OCI-LY1 (cell line): ENCODE measurements at regions not wholly inside any gene's neighbourhood (a gene's known extent, or its start where the extent isn't known, plus 50 kb on each side); places are given as distances from the start of the nearest gene placed in this dataset.

Source experiments
- H2AFZ ChIP-seq: fragments of 200-600 bp; sonication (generic), shearing (Covaris generic); 2 replicates; pipeline ENCODE4 v1.6.0; 2014; ENCODE audit warnings: antibody characterized with exemption, mild to moderate bottlenecking, low read length
- H3F3A ChIP-seq: fragments of 200-600 bp; sonication (generic), shearing (Covaris generic); 2 replicates; pipeline ENCODE4 v1.6.0; 2014; ENCODE audit warnings: mild to moderate bottlenecking, antibody characterized with exemption, low read length, moderate library complexity; ENCODE audit not compliant: insufficient read depth
- H3K27ac ChIP-seq: fragments of 200-600 bp; sonication (generic); 2 replicates; pipeline ENCODE4 v1.5.1; 2014; ENCODE audit warnings: low read length, mixed run types, mild to moderate bottlenecking, low read depth; ENCODE audit not compliant: poor library complexity, severe bottlenecking
- H3K27me3 ChIP-seq: fragments of 200-600 bp; sonication (generic); 2 replicates; pipeline ENCODE4 v1.6.0; 2014; ENCODE audit warnings: antibody characterized with exemption, mild to moderate bottlenecking, low read length, moderate library complexity; ENCODE audit not compliant: insufficient read depth
- H3K36me3 ChIP-seq: fragments of 200-600 bp; sonication (generic); 2 replicates; pipeline ENCODE4 v1.6.1; 2014; ENCODE audit warnings: mild to moderate bottlenecking, antibody characterized with exemption, low read length, moderate library complexity, mixed read lengths; ENCODE audit not compliant: insufficient read depth
- H3K4me1 ChIP-seq: fragments of 200-600 bp; sonication (generic); 2 replicates; pipeline ENCODE4 v1.5.1; 2014; ENCODE audit warnings: mild to moderate bottlenecking, low read length, moderate library complexity; ENCODE audit not compliant: insufficient read depth, severe bottlenecking
- H3K4me2 ChIP-seq: fragments of 200-600 bp; sonication (generic), shearing (Covaris generic); 2 replicates; pipeline ENCODE4 v1.6.1; 2014; ENCODE audit warnings: low read length
- H3K4me3 ChIP-seq: fragments of 200-600 bp; sonication (generic); 2 replicates; pipeline ENCODE4 v1.5.1; 2014; ENCODE audit warnings: low read length, low read depth, mild to moderate bottlenecking, mixed read lengths; ENCODE audit not compliant: poor library complexity, severe bottlenecking
- H3K79me2 ChIP-seq: fragments of 200-600 bp; shearing (Covaris generic); 2 replicates; pipeline ENCODE4 v1.6.1; 2016; ENCODE audit warnings: mixed run types, low read length, mixed read lengths; ENCODE audit not compliant: insufficient read depth
- H3K9ac ChIP-seq: fragments of 200-600 bp; sonication (generic), shearing (Covaris generic); 2 replicates; pipeline ENCODE4 v1.6.1; 2014; ENCODE audit warnings: mild to moderate bottlenecking, low read length, mixed read lengths
- H3K9me2 ChIP-seq: fragments of 200-600 bp; sonication (generic), shearing (Covaris generic); 2 replicates; pipeline ENCODE4 v1.6.1; 2014; ENCODE audit warnings: low read depth, mild to moderate bottlenecking, low read length, mixed read lengths
- H3K9me3 ChIP-seq: fragments of 200-600 bp; shearing (Covaris generic); 2 replicates; pipeline ENCODE4 v1.6.1; 2014; ENCODE audit warnings: low read length, mixed read lengths
- H4K20me1 ChIP-seq: fragments of 200-600 bp; sonication (generic), shearing (Covaris generic); 2 replicates; pipeline ENCODE4 v1.6.0; 2016; ENCODE audit warnings: mild to moderate bottlenecking, low read length; ENCODE audit not compliant: insufficient read depth
- EZH2 ChIP-seq: fragments of 200-600 bp; sonication (generic), shearing (Covaris generic); IDR thresholded peaks from 2 replicates; pipeline ENCODE4 v1.8.0; 2017; ENCODE audit warnings: borderline replicate concordance, mixed run types, mild to moderate bottlenecking, antibody characterized with exemption, low read length, moderate library complexity, mixed read lengths
- TF ChIP-seq, protein P1 (sequence below): fragments of 200-600 bp; sonication (generic), shearing (Covaris generic); IDR thresholded peaks from 2 replicates; pipeline ENCODE4 v1.5.1; 2017; ENCODE audit warnings: mild to moderate bottlenecking, antibody characterized with exemption, low read length, moderate library complexity, mixed read lengths

DNA sequence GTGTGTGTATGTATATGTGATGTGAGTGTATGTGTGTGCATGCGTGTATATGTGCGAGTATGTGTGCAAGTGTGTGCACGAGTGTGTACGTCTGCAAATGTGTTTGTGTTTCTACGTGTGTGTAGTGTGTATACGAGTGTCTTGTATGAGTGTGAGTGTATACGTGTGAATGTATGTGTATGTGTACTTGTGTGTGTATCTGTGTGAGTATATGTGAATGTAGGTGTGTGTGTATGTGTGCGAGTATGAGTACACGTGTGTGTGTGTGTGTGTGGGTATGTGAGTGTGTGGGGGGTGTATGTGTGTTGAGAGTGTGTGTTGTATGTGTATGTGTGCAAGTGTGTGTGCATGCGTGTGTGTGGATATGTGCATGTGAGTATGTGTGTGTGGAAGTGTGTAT is 602.0 kb upstream of the CDH4 start:
- H3K9ac ChIP-seq, result no peak overlapping the region
- no peaks in the 10 kb centered on the region for H3K36me3 ChIP-seq
- no peaks in the 10 kb centered on the region for H3K27me3 ChIP-seq
- H3K4me2 ChIP-seq, result no peak overlapping the region
- H3K4me1 ChIP-seq, result no peaks in the 10 kb centered on the region
- no peaks in the 10 kb centered on the region for H4K20me1 ChIP-seq
- no peak overlapping the region for H2AFZ ChIP-seq
- H3K4me3 ChIP-seq, result no peak overlapping the region
- no peaks in the 10 kb centered on the region for H3K9me2 ChIP-seq
- TF ChIP-seq, protein P1, sequence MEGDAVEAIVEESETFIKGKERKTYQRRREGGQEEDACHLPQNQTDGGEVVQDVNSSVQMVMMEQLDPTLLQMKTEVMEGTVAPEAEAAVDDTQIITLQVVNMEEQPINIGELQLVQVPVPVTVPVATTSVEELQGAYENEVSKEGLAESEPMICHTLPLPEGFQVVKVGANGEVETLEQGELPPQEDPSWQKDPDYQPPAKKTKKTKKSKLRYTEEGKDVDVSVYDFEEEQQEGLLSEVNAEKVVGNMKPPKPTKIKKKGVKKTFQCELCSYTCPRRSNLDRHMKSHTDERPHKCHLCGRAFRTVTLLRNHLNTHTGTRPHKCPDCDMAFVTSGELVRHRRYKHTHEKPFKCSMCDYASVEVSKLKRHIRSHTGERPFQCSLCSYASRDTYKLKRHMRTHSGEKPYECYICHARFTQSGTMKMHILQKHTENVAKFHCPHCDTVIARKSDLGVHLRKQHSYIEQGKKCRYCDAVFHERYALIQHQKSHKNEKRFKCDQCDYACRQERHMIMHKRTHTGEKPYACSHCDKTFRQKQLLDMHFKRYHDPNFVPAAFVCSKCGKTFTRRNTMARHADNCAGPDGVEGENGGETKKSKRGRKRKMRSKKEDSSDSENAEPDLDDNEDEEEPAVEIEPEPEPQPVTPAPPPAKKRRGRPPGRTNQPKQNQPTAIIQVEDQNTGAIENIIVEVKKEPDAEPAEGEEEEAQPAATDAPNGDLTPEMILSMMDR, result no peak
- TF ChIP-seq EZH2, result no peak
- H3K27ac ChIP-seq, result no peak overlapping the region
- H3F3A ChIP-seq, result no peaks in the 10 kb centered on the region
- H3K79me2 ChIP-seq, result no peaks in the 10 kb centered on the region
- no peaks in the 10 kb centered on the region for H3K9me3 ChIP-seq

DNA sequence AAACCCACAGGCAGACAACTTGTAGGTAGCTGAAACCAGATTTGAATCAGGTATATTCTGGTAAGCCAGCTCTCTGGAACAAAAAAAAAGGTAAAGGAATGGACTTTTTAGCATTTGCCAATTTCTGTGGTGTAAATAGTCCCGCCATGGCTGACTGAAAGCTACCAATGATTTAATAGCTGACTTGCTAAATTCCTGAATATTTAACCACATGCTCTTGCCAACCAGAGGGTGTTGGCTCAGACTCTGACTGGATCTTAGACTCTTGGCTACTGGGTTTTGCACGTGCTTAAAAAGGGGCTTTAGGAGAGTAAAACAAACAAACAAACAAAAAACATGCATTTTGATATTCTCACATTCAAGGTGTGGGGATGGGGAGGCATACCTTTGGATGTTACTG is 600.0 kb upstream of the CDH4 start:
- Histone ChIP-seq H4K20me1 (no peaks in the 10 kb centered on the region), H3K36me3 (no peaks in the 10 kb centered on the region), H3K4me1 (no peaks in the 10 kb centered on the region), H3K9me3 (no peaks in the 10 kb centered on the region), H3K27me3 (no peaks in the 10 kb centered on the region), H3K27ac (no peak overlapping the region), H3K9ac (no peak overlapping the region), H3K9me2 (no peaks in the 10 kb centered on the region), H3K79me2 (no peaks in the 10 kb centered on the region), H3K4me2 (no peak overlapping the region), H3K4me3 (no peak overlapping the region), H3F3A (no peaks in the 10 kb centered on the region), H2AFZ (no peak overlapping the region)
- TF ChIP-seq, protein P1, result no peak
- no peak for TF ChIP-seq EZH2

DNA sequence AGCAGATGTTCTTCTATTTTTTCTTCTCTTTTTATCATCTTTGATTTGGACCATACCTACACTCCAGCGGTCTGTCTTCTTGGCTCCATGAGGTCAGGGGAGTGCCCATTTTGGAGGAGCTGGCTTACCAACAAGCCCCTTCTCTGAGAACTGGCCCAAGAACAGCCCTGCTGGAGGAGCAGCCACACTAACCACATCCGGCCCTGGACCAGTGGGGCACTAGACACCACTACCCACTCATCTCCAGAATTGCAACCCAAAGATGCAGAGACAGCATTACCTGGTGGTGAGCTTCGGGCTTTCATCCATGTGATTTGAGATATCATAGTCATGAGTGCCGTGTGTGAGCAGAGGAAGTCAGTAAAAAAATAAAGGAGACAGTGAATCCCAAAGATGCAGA is 599.4 kb upstream of the CDH4 start:
- Histone ChIP-seq H3K4me3 (no peak overlapping the region), H3K27ac (no peak overlapping the region), H3F3A (no peaks in the 10 kb centered on the region), H3K4me2 (no peak overlapping the region), H3K9me3 (no peaks in the 10 kb centered on the region), H3K79me2 (no peaks in the 10 kb centered on the region), H3K4me1 (no peaks in the 10 kb centered on the region), H4K20me1 (no peaks in the 10 kb centered on the region), H3K9ac (no peak overlapping the region), H3K36me3 (no peaks in the 10 kb centered on the region), H3K9me2 (no peaks in the 10 kb centered on the region), H3K27me3 (no peaks in the 10 kb centered on the region), H2AFZ (no peak overlapping the region)
- TF ChIP-seq, protein P1, result no peak
- TF ChIP-seq EZH2, result no peak
